ENCODE measurements at regions not wholly inside any gene's neighbourhood (a gene's known extent, or its start where the extent isn't known, plus 50 kb on each side); places are given as distances from the start of the nearest gene placed in this dataset.

DNA sequence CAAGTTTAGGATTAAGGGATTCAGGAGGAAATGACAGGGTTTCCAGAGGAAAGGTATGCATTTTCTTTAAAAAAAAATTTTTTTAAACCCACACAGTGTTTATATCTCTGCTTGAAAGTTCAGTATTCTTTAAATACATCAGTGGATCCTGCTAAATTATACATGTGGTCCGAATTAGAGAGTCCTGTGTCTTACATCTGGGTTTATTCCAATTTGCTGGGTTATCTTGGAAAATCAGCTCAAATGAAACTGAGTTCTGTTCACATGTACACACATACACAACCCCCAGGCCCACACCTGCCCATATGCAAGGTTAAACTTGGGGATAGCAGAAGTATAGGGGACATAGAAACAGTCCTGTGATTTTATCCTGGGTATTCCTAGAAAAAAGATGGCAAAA lies 493.7 kb downstream of the ZNF608 start:
- DNase-seq: no peak

DNA sequence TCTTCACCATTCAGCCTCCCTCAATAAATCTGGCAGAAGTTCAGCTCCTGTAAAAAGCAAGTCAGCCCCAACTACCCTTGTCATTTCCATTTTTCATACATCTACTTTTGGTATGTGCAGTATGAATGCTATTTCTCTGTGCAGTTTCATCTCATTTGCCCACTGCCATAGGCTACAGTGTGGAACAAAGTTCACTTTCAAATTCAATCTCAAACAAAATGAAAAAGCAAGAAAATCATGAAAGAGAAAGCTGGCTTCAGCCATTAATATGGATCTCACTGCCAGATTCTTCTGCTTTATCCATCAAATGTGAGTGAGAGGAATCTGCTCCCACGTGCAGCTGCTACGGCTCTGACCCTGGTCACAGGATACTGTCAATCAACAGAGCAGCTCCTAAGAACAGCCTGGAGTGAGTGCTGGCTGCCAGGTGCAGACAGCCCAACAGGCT lies 494.2 kb downstream of the ZNF608 start:
- peak; percentile 19 for DNase-seq

DNA sequence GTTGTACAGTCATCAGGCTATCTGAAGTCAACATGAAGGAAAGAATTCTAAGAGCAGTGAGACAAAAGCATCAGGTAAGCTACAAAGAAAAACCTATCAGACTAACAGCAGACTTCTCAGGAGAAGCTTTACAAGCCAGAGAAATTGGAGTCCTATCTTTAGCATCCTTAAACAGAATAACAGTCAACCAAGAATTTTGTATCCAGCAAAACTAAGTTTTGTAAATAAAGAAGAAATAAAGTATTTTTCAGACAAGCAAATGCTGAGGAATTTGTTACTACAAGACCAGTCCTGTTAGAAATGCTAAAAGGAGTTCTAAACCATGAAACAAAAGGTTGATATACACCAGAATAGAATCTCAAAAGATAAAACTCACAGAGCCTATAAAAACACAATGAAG lies 501.2 kb downstream of the ZNF608 start:
- DNase-seq: no peak

DNA sequence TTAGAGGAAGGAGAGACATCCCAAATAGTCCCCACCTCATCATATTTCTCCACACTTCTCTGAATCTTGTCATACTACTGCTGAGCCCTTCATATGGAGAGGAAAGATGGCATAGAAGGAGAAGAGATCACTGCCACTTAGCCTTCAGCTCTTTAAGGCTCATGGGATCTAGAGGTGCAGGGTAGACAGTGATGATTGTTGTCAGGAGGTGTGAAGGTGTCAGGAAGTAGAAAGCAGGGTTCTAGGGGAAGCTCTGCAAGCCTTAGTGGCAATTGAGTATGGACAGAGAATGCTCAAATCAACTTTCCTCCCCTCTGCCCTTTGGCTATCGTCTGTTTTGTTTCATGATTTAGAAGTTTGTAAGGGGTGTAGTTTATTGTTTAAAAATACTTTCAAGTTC lies 505.7 kb downstream of the ZNF608 start:
- no peak for DNase-seq

DNA sequence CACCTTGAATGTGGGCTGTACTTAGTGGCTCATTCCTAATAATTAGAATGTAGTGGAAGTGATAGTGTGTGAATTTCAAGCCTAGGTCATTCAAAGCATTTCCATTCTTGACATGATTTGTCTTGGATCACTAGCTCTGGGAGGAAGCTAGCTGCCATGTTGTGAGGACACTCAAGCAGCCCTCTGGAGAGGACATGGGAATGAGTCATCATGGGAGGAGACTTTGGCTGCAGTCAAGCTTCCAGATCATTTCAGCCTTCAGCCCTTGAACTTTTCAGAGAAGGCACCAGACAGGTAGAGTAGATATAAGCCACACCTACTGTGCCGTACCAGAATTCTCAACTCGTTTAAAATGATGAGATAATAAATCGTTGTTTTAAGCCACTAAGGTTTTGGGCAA lies 506.9 kb downstream of the ZNF608 start:
- DNase-seq: no peak

DNA sequence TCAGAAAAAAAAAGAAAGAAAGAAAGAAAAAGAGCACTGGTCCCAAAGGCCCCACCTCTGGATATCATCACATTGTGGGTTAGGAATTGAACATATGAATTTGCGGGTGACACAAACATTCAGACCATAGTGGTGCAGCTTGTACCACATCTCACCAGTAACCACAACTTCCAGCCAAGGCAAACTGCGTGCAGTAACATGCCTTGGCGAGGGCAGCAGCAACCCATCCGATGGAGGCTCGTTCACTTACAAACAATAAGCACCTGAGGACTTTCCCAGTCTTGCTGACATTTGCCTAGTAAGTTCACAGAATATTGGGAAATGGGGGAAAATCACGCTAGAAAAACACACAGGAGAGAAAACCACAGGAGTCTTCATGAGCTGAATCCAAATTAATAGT lies 508.1 kb downstream of the ZNF608 start:
- no peak for DNase-seq

DNA sequence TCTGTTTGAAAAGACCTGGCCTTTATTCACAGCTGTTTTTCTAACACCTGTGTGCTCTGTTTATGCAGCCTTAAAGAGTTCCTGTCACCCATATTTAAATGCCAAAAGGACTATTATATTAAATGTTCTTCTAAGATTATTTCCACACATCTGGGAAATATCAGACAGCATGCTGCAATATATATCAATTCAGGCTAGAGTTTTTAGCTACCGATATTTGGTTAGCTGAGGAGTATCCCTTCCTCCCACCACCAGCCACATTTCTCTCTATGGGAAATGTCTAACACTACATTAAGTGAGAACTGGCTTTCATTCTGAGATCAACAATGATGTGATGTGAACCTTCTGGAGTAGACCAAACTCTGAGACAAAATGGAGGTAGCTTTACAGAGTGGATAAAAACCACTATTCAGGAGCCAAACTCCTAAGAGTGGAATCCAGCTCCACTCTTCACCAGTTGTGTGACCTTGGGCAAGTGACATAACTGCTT lies 509.2 kb downstream of the ZNF608 start:
- no peak for DNase-seq

DNA sequence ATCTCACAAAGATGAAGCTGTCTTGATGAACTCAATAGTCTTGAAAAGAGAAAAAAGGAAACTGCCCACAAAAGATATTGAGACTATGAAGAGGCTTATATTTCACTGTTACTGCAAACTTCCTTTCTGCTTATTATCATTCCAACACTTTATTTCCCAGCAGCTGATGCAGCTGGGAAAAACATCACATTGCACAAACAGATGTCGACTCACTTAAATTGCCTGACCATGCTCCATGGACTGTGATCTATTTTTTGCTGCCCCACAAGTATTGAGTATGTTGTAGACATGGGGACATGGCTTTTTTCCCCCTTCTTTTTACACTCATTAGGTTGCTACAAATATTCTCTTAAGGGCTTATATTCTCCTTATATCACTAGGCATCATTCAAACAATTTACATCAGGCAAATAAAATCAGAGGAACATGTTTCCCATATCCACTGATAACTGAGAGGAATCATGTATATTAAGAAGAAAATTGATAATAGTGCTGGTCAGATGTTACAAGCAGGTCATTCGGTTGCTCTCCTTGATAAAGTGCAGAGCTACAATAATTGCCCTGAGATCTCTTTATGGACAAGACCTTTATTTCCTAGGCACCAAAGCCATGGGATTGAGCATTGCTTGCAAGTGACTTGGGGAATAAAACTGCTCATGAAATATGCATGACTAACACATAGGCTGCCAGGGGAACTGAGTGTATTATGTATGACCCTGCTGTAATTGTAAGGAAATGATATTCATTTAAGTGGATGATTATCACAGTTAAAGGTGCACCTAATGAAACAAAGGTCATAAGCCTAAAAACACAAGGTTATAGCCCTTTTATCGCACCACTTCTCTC lies 509.9 kb downstream of the ZNF608 start:
- DNase-seq: no peak

DNA sequence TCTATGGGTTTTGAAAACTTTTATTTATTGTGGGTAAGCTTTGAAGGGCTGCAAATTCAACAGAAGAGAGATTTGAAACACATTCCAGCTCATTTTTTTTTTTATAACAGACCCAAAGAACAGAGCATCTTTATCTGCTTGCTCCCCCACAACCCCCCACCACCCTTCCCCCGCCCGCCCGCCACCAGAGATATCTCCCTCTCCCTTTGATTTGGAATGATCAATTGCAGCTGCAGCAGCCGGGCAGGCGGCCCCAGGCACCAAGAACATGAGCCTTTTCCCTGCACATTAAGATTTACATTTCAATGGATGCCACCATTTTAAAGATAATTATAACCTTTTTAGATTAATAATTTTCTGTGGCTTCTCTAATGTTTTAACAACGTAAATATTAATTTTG lies 510.9 kb downstream of the ZNF608 start:
- DNase-seq: no peak

DNA sequence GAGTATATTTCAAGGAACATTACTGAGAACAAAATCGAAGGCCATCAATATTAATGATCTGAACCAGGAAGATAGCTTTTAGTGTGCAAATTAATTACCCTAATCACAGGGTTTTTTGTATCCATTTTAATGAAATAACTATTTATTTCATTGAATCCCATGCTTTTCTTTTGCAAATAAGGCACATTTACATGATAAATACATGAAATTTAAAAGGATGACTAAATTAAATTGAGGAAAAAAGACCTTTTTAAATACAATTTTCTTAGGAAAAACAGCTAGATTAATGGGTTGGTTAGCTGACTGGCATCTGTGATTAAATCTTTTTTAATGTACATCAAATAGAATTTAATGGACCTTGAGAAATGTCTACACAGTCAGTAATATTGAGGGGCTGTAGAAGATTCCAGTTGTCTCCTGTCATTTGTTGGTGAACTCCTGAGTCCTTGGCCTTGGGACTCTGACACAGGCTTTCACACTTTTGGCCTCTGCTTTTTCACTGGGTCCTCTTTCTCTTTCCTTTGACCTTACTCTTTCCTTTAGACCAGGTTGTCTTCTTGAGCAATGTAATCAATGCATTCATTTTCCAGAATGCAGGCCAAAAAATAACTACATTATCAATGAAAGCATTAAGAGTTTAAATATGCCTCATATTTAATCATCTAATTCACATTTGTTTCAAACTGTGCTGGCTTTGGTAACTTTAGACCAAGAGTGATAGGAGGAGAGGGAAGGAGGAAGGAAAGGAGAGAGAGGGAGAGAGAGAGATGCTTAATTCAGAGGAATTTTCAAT lies 511.5 kb downstream of the ZNF608 start:
- no peak for DNase-seq

DNA sequence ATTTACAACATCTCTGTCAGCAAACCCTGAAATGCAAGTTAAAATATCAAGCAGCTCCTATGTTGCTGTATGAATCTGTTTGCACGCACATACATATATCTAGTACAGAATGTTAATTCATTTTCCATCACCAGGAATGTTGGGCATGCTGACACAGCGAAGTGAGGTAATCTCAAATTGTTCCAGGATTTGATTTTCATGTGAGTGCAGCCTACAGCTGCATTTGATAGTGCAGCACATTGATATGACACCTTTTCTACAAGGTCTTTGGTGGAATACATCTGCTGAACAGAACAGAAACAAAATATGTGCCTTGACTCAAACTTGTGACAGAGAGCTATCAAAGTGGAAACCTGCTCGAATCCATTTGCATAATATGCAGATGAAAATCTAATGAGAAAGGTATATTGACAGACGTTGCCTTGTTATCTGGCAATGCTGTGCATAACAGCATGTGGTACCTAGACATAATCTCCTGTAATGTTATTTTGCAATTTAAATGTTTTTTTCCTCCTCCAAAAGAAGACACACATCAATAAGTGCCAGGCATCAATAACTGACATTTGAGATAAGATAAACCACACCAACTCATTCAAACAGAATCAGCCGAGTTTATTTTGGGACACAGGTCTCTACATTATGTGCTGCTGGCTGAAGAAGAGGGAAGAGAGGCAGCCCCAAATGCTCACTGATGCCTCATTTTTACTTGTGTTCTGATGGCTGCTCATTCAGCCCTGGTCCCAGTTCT lies 512.2 kb downstream of the ZNF608 start:
- DNase-seq: no peak

DNA sequence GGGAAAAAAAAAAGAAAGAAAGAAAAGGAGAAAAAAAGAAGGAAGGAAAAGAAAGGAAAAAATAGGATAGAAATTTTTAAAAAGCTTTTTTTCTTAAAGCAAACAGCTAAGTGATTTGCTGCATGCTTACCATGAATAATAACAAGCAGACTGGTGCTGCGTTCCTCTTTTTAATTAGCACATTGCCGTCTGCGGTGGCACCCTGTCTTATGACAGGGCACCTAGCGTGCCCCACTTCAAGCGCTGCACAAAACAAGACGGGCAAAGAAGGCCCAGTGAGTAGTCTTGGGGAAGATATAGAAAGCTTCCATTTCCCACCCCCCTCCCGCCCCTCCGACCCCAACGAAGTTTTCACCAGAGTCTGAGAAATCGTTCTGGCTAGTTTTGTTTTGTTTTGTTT lies 513.9 kb downstream of the ZNF608 start:
- no peak for DNase-seq

DNA sequence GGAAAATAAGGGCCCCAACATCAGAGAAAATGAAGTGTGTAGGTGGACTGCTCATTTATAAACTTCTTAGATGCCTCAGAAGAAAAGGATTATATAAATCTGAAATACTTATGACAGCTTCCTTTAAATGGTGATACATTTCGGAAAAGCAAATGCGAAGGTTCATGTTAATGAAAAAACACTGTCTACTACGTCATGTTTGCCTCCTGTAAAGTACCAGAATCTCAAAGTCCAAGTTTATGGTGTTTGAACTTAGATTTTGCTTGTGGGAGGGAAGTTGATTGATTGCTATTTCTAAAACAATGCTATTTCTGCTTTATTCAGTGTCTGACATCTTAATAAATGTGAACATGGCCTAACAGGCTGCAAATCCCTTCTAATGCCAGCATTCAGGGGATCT lies 514.6 kb downstream of the ZNF608 start:
- DNase-seq: no peak

DNA sequence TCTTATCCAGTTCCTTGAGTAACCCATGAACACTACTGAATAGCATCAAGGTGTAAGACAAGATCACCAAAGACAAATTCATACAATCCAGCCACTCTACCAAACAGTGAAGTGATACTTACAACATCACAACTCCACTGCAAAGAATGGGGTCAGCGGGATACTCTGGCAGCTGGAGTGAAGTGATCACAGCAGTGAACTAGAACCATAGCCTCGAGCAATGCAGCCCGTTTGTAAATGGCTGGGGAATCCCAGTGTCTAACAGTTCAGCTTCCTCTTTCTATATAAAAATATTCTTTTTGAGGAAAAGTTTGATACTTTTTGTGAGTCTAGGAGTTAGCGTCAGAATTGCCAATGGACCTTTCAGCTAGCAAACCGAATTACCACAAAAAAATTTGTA lies 515.2 kb downstream of the ZNF608 start:
- DNase-seq: no peak

DNA sequence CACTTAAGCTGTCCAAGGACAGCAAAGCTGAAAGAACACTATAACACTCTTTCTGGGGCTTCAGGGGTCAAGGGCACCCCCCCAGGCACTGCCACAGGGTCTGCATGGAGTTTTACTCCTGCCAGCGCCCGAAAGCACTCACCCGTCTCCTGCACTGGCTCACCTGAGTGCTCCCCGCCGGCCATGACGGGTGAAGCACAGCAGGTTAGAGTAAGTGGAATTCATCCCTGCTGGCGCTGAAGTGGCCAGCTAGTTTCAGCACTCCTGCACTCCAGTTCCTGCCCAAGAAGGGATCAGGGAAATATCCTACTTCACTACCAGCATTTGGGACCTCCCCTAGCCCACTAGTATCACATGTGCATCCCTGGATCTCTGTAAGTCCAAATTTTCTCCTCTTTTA lies 516.0 kb downstream of the ZNF608 start:
- no peak for DNase-seq

DNA sequence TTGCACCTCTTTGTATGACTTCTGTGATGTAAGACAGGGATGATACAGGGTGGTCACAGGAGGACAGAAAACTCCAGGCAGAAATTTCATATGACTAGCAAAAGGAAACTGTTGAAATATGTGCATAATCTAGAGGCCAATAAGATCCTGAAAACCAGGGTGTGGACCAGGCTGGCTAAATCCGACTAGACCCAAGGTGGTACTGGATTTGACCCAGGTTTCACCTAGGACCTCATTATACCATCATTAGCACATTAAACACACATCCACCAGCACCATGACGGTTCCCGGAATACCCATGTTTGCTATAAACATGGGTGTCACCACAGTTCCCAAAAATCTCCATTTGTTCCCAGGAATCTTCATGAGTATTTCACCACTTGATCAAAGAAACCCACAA lies 517.1 kb downstream of the ZNF608 start:
- DNase-seq: no peak

DNA sequence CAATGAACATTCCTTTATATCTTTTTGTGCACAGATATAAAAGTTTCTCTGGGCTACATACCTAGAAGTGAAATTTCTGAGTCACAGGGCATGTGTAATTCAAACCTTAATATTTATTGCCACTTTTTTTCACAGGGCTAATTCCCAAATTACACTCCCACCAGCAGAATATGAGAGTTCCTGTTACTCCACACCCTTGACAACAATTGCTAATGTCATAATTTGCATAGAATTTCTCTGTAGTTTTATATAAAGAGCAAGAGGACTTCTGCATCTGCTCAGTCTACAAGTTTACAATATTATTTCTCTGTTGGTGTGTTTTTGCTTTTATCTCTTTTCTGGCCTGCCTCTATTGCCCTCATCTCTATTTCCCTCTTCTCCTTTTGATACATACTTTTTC lies 518.5 kb downstream of the ZNF608 start:
- no peak for DNase-seq

DNA sequence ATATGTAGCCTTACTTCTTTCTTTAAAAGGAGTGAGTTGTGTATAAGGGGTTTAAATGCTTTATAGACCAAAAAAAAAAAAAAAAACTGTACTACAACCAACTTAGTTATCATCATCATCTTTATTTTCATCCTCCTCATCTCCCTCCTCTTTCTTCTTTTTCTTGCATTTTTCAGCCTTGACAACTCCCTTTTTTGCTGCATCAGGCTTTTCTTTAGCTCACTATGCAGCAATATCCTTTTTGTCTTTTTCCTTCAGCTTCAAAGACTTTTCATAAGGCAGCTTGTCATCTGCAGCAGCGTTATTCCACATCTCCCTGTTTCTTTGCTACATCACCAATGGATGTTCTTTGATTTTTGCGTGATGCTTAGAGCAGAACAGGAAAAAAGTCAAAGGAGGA lies 526.0 kb downstream of the ZNF608 start:
- DNase-seq: no peak

DNA sequence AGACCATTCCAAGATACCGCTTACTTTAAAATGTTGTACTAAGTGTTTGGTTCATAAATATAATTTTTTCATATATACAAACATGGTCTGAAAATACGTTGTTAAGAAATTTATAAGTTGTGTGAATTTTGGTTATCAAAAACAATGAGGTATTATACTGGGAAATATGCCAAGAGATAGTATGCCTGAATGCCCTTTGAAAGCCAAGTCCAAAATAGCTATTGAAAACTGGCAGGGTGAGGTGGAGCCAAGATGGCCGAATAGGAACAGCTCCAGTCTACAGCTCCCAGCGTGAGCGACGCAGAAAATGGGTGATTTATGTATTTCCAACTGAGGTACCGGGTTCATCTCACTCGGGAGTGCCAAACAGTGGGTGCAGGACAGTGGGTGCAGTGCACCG lies 533.5 kb downstream of the ZNF608 start:
- DNase-seq: no peak

DNA sequence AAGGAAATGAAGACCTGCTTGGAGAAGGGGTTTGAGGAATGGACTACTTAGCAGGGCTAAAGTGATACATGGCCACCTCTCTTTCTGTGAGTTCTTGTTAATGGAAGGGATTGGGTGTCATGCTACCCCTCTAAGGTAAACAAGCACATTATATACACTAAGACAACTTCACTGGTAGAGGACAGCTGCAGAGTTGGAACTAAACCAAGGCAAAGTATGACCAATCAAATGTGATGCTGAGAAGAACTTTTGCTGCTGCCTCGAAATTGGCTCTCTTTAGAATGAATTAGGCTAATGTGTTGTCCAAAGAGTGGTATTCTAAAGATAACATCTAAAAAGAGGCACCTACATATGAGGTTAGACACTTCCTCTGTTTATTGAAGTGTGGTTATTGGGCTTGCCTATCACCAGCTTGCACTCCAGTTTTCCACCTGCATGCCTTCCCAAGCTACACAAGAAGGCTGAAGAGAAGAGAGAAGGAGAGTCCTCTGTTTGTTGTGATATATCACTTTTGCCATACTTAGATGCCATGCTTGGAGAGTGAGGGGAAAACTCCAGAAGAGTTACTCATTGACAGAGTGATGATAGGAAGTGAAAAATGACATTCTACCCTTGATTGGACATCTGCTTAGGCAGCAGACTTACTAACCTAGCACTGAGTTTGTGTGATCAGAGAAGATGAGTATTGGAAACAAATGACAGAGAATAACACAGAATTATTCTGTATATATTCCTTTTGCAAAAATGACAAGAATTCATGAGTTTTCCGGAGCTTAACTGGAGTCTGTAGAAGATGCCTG lies 536.1 kb downstream of the ZNF608 start:
- no peak for DNase-seq

DNA sequence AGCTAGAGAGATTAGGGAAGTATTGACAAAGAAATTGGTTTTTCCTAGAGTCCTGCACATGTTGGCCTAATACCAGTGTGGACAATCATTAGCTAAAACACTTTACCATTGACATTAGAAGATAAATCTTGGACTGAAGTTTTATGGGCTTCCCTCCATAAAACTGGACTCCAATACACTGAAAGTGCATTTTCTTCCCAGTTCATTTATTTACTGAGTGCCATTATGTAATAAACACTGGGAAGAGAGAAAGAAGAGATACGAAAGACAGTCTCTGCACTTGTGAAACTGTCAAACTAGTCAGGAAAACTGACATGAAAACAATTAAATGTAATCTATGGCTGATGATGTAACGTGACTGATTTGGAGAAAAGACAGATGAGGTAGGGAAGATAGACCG lies 539.3 kb downstream of the ZNF608 start:
- DNase-seq: no peak

DNA sequence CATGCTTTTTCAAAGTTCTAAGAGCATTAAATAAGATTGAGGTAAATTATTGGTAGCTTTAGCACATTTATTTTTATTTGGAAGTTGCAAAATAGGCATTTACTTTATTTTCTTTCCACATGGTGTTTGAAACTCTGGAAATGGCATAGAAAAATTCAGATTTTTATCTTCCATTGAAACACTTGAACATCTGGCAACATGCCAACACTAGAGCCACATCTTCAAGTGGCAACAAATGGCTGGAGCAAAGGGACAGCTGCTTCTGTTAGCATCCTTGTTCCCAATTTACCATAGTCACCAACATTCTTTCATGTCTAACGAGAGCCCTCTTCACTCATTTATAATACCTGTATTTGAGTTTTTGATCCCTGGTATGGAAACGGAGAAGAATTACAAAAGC lies 539.9 kb downstream of the ZNF608 start:
- DNase-seq: peak; percentile 52

DNA sequence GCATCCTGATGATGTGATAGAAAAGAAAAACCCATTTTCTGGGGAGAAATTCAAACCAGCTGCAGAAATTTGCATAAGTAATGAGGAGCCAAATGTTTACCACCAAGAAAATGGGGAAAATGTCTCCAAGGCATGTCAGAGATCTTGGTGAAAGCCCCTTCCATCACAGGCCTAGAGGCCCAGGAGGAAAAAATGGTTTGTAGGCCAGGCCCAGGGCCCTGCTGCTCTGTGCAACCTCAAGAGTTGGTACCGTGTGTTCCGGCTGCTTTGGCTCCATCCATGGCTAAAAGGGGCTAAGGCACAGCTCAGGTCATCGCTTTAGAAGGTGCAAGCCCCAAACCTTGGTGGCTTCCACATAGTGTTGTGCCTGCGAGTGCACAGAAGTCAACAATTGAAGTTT lies 543.1 kb downstream of the ZNF608 start:
- no peak for DNase-seq
